Omental fat pad (tissue), 3 donors: ENCODE measurements at regions not wholly inside any gene's neighbourhood (a gene's known extent, or its start where the extent isn't known, plus 50 kb on each side); places are given as distances from the start of the nearest gene placed in this dataset.

Experiments used
- ATAC-seq: fragments of 150-250 bp; one replicate; pipeline ENCODE4 v1.9.1; 2016; ENCODE audit warnings: mild to moderate bottlenecking, moderate library complexity; ENCODE audit not compliant: low FRiP score
- DNase-seq: peaks from one replicate; pipeline ENCODE4 v3.0.0-alpha.2; 2019; ENCODE audit warnings: low spot score
- CTCF ChIP-seq, 3 donors: fragments of 450-650 bp; IDR thresholded peaks; one replicate each; pipeline ENCODE4 v1.5.1; 2016 to 2017; ENCODE audit warnings: antibody characterized with exemption in 3 of 3, mild to moderate bottlenecking in 3 of 3, moderate library complexity in 2 of 3

GRCh38 chr6:115618256-115618655 is 442.4 kb downstream of the FRK start:
- no peak for TF ChIP-seq CTCF (IDR thresholded peaks at IDR 0.05)
- ATAC-seq = no peak
- DNase-seq = no peak

DNA sequence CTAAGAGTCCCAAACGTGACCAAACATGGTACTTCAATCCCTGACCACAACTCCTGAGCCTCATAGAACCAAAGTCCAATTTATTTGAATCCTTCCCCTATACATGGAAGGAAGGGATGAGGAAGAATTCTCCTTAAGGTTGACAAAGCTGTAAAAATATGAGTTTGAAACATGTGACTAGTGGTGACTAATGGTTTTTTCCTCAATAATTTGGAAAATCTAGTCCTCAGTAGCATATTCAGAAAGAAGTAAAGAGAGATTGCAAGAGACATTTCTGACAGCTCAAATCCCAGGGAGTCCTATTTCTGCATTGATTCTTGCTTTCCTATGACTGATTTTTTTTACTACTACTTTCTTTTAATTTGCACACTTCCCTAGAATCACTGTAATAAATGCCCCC is 443.7 kb downstream of the FRK start:
- no peak for TF ChIP-seq CTCF (IDR thresholded peaks at IDR 0.05)
- DNase-seq (no peak), ATAC-seq (no peak)

DNA sequence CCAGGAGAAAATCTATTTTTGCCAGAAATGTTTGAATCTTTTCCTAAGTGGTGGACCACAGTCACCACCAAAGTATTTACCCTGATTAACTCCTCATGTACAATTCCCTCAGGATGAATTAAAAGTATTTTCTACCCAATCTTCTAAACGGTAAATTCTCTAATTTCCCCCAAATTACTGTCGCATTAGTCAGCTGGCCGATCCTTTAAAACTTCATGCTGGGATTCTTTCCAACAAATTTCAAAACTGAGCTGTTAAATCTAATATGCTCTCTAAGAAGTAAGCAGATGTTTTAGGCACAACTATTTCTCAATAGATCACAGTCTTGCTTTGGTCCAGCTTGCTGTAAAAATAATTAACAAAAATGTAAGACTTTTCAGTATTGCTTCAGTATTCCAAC is 447.2 kb downstream of the FRK start:
- TF ChIP-seq CTCF (IDR thresholded peaks at IDR 0.05) = no peak
- no peak for DNase-seq
- peak; percentile 90 for ATAC-seq

DNA sequence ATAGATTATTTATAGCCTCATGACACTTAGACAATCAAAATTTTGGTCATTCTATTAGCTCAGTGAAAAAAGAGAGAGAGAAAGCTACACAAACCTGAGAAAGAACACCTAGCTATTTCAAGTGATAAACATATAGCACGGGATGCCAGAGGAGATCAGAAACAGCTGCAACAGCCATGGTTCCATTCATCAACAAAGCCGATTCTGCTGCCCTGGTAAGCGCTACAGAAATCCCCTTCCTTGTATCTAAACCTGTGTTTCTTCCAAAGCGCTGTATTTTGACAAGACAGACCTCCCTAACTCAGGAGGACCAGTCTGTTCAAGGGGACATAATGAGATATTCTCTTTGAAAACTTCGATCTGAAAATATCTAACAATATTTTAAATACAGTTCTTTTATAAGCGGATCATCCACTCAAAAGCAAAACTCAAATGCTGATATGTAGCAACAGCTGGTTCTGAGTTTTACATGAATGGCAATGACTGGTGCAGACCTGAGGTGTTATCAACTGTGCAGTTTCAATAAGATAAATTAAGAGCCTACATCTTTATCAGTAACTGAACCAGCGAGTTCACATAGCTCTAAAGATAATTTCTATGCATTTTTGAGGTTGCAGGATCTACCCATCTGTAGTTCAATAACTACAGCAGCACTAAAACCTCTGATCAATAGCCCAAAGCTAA is 447.8 kb downstream of the FRK start:
- TF ChIP-seq CTCF (IDR thresholded peaks at IDR 0.05) = no peak
- ATAC-seq (no peak), DNase-seq (no peak)

GRCh38 chr6:115612216-115612615 is 448.5 kb downstream of the FRK start:
- ATAC-seq = no peak
- TF ChIP-seq CTCF (IDR thresholded peaks at IDR 0.05) = no peak

GRCh38 chr6:115610696-115611095 is 450.0 kb downstream of the FRK start:
- DNase-seq (no peak), ATAC-seq (no peak)
- no peak for TF ChIP-seq CTCF (IDR thresholded peaks at IDR 0.05)

More at GRCh38 chr6:115612216-115612615, 448.5 kb downstream of the FRK start:
- no peak for DNase-seq

GRCh38 chr6:115609111-115609510 is 451.6 kb downstream of the FRK start:
- DNase-seq = no peak
- no peak for TF ChIP-seq CTCF (IDR thresholded peaks at IDR 0.05)
- ATAC-seq = no peak
